NCI-H2196 (cell line): ENCODE measurements at regions not wholly inside any gene's neighbourhood (a gene's known extent, or its start where the extent isn't known, plus 50 kb on each side); places are given as distances from the start of the nearest gene placed in this dataset.
"Not testable (repeated sequence)": the region's sequence is repeated elsewhere in the genome, so short reads cannot be mapped to it uniquely, and the experiment has no call there.

Source experiments
- DNase-seq: peaks from one replicate; lab custom pipeline; 2025; ENCODE audit not compliant: unreplicated experiment; lab: John Stamatoyannopoulos, UW

GRCh38 chr9:75728391-75728790, 162.1 kb upstream of the PCSK5 start:
- no peak for DNase-seq

GRCh38 chr9:75734802-75735201, 155.7 kb upstream of the PCSK5 start:
- DNase-seq = no peak

- DNase-seq = no peak
Measured at GRCh38 chr9:75739884-75740611, 150.4 kb upstream of the PCSK5 start.

- DNase-seq = no peak
Measured at GRCh38 chr9:75743855-75744254, 146.6 kb upstream of the PCSK5 start.

- no peak for DNase-seq
Measured at GRCh38 chr9:75754080-75754479, 136.4 kb upstream of the PCSK5 start.

GRCh38 chr9:75775166-75775565, 115.3 kb upstream of the PCSK5 start:
- DNase-seq = no peak

GRCh38 chr9:75775966-75776691, 114.3 kb upstream of the PCSK5 start:
- peak; percentile 2 for DNase-seq

GRCh38 chr9:75780185-75780584, 110.3 kb upstream of the PCSK5 start:
- DNase-seq = no peak

- no peak for DNase-seq
Measured at GRCh38 chr9:75788006-75788634, 102.4 kb upstream of the PCSK5 start.

GRCh38 chr9:75797085-75797580, 93.3 kb upstream of the PCSK5 start:
- no peak for DNase-seq

- no peak for DNase-seq
Measured at GRCh38 chr9:75798505-75798904, 92.0 kb upstream of the PCSK5 start.

GRCh38 chr9:75803130-75803529, 87.3 kb upstream of the PCSK5 start:
- DNase-seq = no peak

- no peak for DNase-seq
Measured at GRCh38 chr9:75810063-75810462, 80.4 kb upstream of the PCSK5 start.

GRCh38 chr9:75811692-75812091, 78.8 kb upstream of the PCSK5 start:
- no peak for DNase-seq

GRCh38 chr9:75812141-75812540, 78.3 kb upstream of the PCSK5 start:
- no peak for DNase-seq

- no peak for DNase-seq
Measured at GRCh38 chr9:75814667-75815066, 75.8 kb upstream of the PCSK5 start.

GRCh38 chr9:75820471-75821115, 69.9 kb upstream of the PCSK5 start:
- not testable (repeated sequence) for DNase-seq

- no peak for DNase-seq
Measured at GRCh38 chr9:75823151-75823550, 67.3 kb upstream of the PCSK5 start.

GRCh38 chr9:75824816-75825568, 65.5 kb upstream of the PCSK5 start:
- DNase-seq = no peak

- DNase-seq = peak; percentile 8
Measured at GRCh38 chr9:75826314-75826713, 64.2 kb upstream of the PCSK5 start.

GRCh38 chr9:75830303-75830702, 60.2 kb upstream of the PCSK5 start:
- no peak for DNase-seq
